PC-9 (cell line): ENCODE measurements at regions not wholly inside any gene's neighbourhood (a gene's known extent, or its start where the extent isn't known, plus 50 kb on each side); places are given as distances from the start of the nearest gene placed in this dataset.

Experiments
- BruUV-seq: library from RNA; stranded (reverse); fragments of 400-500 nt; replicated peaks from 2 replicates; lab custom pipeline; 2021; lab: Mats Ljungman, UMichigan
- CTCF ChIA-PET: fragments of 300-600 bp; sonication (Branson Sonifier 250); formaldehyde crosslinking; loops from one replicate; lab custom pipeline; 2022; ENCODE audit warnings: antibody characterized with exemption; lab: Charles Lee
- POLR2A ChIA-PET: fragments of 300-600 bp; sonication (Branson Sonifier 250); formaldehyde crosslinking; loops from one replicate; lab custom pipeline; 2022; ENCODE audit warnings: antibody characterized with exemption; ENCODE audit not compliant: unreplicated experiment; lab: Charles Lee
- DNase-seq, 2 experiments: peaks; one replicate each; pipeline versions ENCODE4 v3.0.0 to v3.0.0-alpha.2; 2015 to 2022; ENCODE audit warnings: mixed read lengths in 1 of 2
- H2AFZ ChIP-seq: fragments of 200-600 bp; sonication (generic); 2 replicates; pipeline ENCODE4 v1.8.1; 2017; ENCODE audit warnings: antibody characterized with exemption
- H3F3A ChIP-seq: fragments of 200-600 bp; sonication (generic); 2 replicates; pipeline ENCODE4 v1.8.1; 2017; ENCODE audit warnings: antibody characterized with exemption, mild to moderate bottlenecking, low read depth; ENCODE audit not compliant: insufficient read depth
- H3K27ac ChIP-seq: fragments of 200-600 bp; sonication (generic); 2 replicates; pipeline ENCODE4 v1.6.1; 2016; ENCODE audit warnings: mixed run types
- H3K27me3 ChIP-seq: fragments of 200-600 bp; sonication (generic); 2 replicates; pipeline ENCODE4 v1.6.1; 2016; ENCODE audit warnings: low read depth, mixed run types; ENCODE audit not compliant: insufficient read depth
- H3K36me3 ChIP-seq: fragments of 200-600 bp; sonication (generic); 2 replicates; pipeline ENCODE4 v1.6.1; 2016; ENCODE audit warnings: low read depth, mixed run types
- H3K4me1 ChIP-seq: fragments of 200-600 bp; sonication (generic); replicated peaks from 2 replicates; pipeline ENCODE4 v1.6.1; 2016; ENCODE audit warnings: mixed run types; ENCODE audit not compliant: insufficient read depth
- H3K4me2 ChIP-seq: fragments of 200-600 bp; sonication (generic); 2 replicates; pipeline ENCODE4 v1.6.1; 2017; ENCODE audit warnings: mixed run types
- H3K4me3 ChIP-seq: fragments of 200-600 bp; sonication (generic); 2 replicates; pipeline ENCODE4 v1.6.1; 2016; ENCODE audit warnings: mixed run types
- H3K79me2 ChIP-seq: fragments of 200-600 bp; sonication (generic); 2 replicates; pipeline ENCODE4 v1.6.1; 2017; ENCODE audit warnings: low read depth, mixed run types
- H3K9me2 ChIP-seq: fragments of 200-600 bp; sonication (generic); 2 replicates; pipeline ENCODE4 v1.8.1; 2017; ENCODE audit warnings: mild to moderate bottlenecking; ENCODE audit not compliant: insufficient read depth
- H3K9me3 ChIP-seq: fragments of 200-600 bp; sonication (generic); 2 replicates; pipeline ENCODE4 v1.8.1; 2016; ENCODE audit warnings: low read depth; ENCODE audit not compliant: insufficient read depth
- H4K20me1 ChIP-seq: fragments of 200-600 bp; sonication (generic); 2 replicates; pipeline ENCODE4 v1.8.1; 2017; ENCODE audit not compliant: insufficient read depth
- CTCF ChIP-seq: fragments of 200-600 bp; sonication (generic); conservative IDR thresholded peaks from 2 replicates; pipeline ENCODE4 v1.6.1; 2017; ENCODE audit warnings: mixed run types, antibody characterized with exemption, mild to moderate bottlenecking, moderate library complexity
- EZH2 ChIP-seq: fragments of 200-600 bp; sonication (generic); IDR thresholded peaks from 2 replicates; pipeline ENCODE4 v1.8.0; 2017; ENCODE audit warnings: antibody characterized with exemption, low read depth
- intact Hi-C: fragments of 100-400 bp; cut with micrococcal nuclease; formaldehyde crosslinking; loops from one replicate; pipeline ENCODE4 v1.10.0; 2022; ENCODE audit not compliant: unreplicated experiment

GRCh38 chr6:135658481-135658880 is 160.9 kb upstream of the AHI1 start:
- Histone ChIP-seq H3K4me2 (no peak overlapping the region), H3F3A (no peaks in the 10 kb centered on the region), H4K20me1 (no peaks in the 10 kb centered on the region), H3K79me2 (no peaks in the 10 kb centered on the region), H3K4me1 (no peaks in the 10 kb centered on the region), H3K36me3 (no peaks in the 10 kb centered on the region), H3K4me3 (no peak overlapping the region), H2AFZ (no peak overlapping the region), H3K27me3 (no peaks in the 10 kb centered on the region), H3K27ac (no peak overlapping the region), H3K9me2 (peaks cover 5% of the 10 kb centered on the region; the same call in 1 of the 2 replicates), H3K9me3 (no peaks in the 10 kb centered on the region)
- POLR2A ChIA-PET, result no interaction called here
- CTCF ChIA-PET, result no interaction called here
- intact Hi-C loops, result no loop called here
- no TSS peak for BruUV-seq
- TF ChIP-seq CTCF, result no peak
- TF ChIP-seq EZH2, result no peak
- no peak for DNase-seq

- Histone ChIP-seq H3K4me2 (no peak overlapping the region), H3F3A (no peaks in the 10 kb centered on the region), H3K79me2 (no peaks in the 10 kb centered on the region), H3K4me3 (no peak overlapping the region), H3K9me3 (no peaks in the 10 kb centered on the region), H3K9me2 (peaks cover 8% of the 10 kb centered on the region; the same call in 1 of the 2 replicates), H3K27me3 (no peaks in the 10 kb centered on the region), H4K20me1 (no peaks in the 10 kb centered on the region), H3K4me1 (no peaks in the 10 kb centered on the region), H3K36me3 (no peaks in the 10 kb centered on the region), H3K27ac (no peak overlapping the region), H2AFZ (no peak overlapping the region)
- CTCF ChIA-PET, result no interaction called here
- no peak for TF ChIP-seq CTCF
- TF ChIP-seq EZH2, result no peak
- BruUV-seq, result no TSS peak
- POLR2A ChIA-PET, result no interaction called here
- no peak for DNase-seq
- intact Hi-C loops, result no loop called here
Measured at GRCh38 chr6:135658916-135659315, 161.4 kb upstream of the AHI1 start.

- Histone ChIP-seq H2AFZ (no peak overlapping the region), H3K9me3 (no peaks in the 10 kb centered on the region), H3K27ac (no peak overlapping the region), H3K27me3 (no peaks in the 10 kb centered on the region), H3K9me2 (peaks cover 9% of the 10 kb centered on the region; the same call in 1 of the 2 replicates), H3K4me2 (no peak overlapping the region), H3K36me3 (no peaks in the 10 kb centered on the region), H3K4me1 (no peaks in the 10 kb centered on the region), H3F3A (no peaks in the 10 kb centered on the region), H3K4me3 (no peak overlapping the region), H4K20me1 (no peaks in the 10 kb centered on the region), H3K79me2 (no peaks in the 10 kb centered on the region)
- intact Hi-C loops, result no loop called here
- TF ChIP-seq CTCF (no peak), EZH2 (no peak)
- ChIA-PET POLR2A (no interaction called here), CTCF (no interaction called here)
- no TSS peak for BruUV-seq
- no peak for DNase-seq
Measured at GRCh38 chr6:135664527-135664926, 167.0 kb upstream of the AHI1 start.
